ENCODE measurements at regions not wholly inside any gene's neighbourhood (a gene's known extent, or its start where the extent isn't known, plus 50 kb on each side); places are given as distances from the start of the nearest gene placed in this dataset.

- TF ChIP-seq ZSCAN5A (CRISPR knock-in tag; IDR thresholded peaks at IDR 0.05; ENCODE audit: borderline replicate concordance) (no peak), HMGXB3 (CRISPR knock-in tag; IDR thresholded peaks at IDR 0.05; ENCODE audit: borderline replicate concordance) (no peak), HDAC1 (CRISPR knock-in tag; IDR thresholded peaks at IDR 0.05) (peak; percentile 63), U2AF1 (optimal IDR thresholded peaks at IDR 0.05; ENCODE audit: low read depth, low read length) (no peak), ZNF33B (CRISPR knock-in tag; IDR thresholded peaks at IDR 0.05) (no peak), ZGPAT (CRISPR knock-in tag; IDR thresholded peaks at IDR 0.05) (no peak), EP300 (IDR thresholded peaks at IDR 0.05; ENCODE audit: low read depth in 2 of 2, low read length in 2 of 2) (no peak), EP300 (CRISPR knock-in tag; IDR thresholded peaks at IDR 0.05; ENCODE audit: borderline replicate concordance) (no peak), PBX3 (CRISPR knock-in tag; IDR thresholded peaks at IDR 0.05; ENCODE audit: borderline replicate concordance) (no peak), ZNF549 (CRISPR knock-in tag; IDR thresholded peaks at IDR 0.05) (no peak), ZNF281 (CRISPR knock-in tag; IDR thresholded peaks at IDR 0.05; ENCODE audit: borderline replicate concordance) (peak; percentile 86), KDM6A (CRISPR knock-in tag; IDR thresholded peaks at IDR 0.05; ENCODE audit: low read depth) (no peak), AGO2 (optimal IDR thresholded peaks at IDR 0.05; ENCODE audit: low read depth, low read length) (no peak), THYN1 (CRISPR knock-in tag; IDR thresholded peaks at IDR 0.05; ENCODE audit: borderline replicate concordance, low read depth) (no peak), KLF15 (CRISPR knock-in tag; IDR thresholded peaks at IDR 0.05; ENCODE audit: borderline replicate concordance) (no peak), ARNT2 (CRISPR knock-in tag; IDR thresholded peaks at IDR 0.05; ENCODE audit: low read depth) (no peak), ATF2 (CRISPR knock-in tag; IDR thresholded peaks at IDR 0.05) (no peak)
Observed at GRCh38 chr1:234956821-234957329, 171.8 kb downstream of the TOMM20 start (continued).
